CD14-positive monocyte (primary cell): ENCODE measurements at regions not wholly inside any gene's neighbourhood (a gene's known extent, or its start where the extent isn't known, plus 50 kb on each side); places are given as distances from the start of the nearest gene placed in this dataset.

Experiments used
- DNase-seq, 3 donors: peaks; one replicate each; pipeline ENCODE4 v3.0.0-alpha.2; 2011 to 2022
- H2AFZ ChIP-seq: 2 replicates; pipeline ENCODE4 v1.6.0; 2012; ENCODE audit warnings: mild to moderate bottlenecking, low read depth, low read length, inconsistent platforms; ENCODE audit not compliant: insufficient read depth, poor library complexity, severe bottlenecking
- H3K27ac ChIP-seq, 2 donors: 1 replicate in 1 of 2; 2 replicates in 1 of 2; pipeline ENCODE4 v1.5.1; 2012 to 2013; ENCODE audit warnings: low read length in 2 of 2, control low read depth in 1 of 2, inconsistent platforms in 1 of 2, low read depth in 1 of 2, mild to moderate bottlenecking in 1 of 2
- H3K27me3 ChIP-seq, 2 donors: one replicate each; pipeline versions ENCODE4 v1.6.0 to v1.6.1; 2011 to 2013; ENCODE audit warnings: low read length in 2 of 2; ENCODE audit not compliant: control insufficient read depth in 2 of 2, insufficient read depth in 2 of 2
- H3K36me3 ChIP-seq, 2 donors: replicated peaks in 1 of 2; 1 replicate in 1 of 2; 2 replicates in 1 of 2; pipeline versions ENCODE4 v1.5.1 to v1.6.1; 2012 to 2013; ENCODE audit warnings: low read length in 2 of 2, control low read depth in 1 of 2, inconsistent platforms in 1 of 2, mild to moderate bottlenecking in 1 of 2; ENCODE audit not compliant: insufficient read depth in 2 of 2, control insufficient read depth in 1 of 2
- H3K4me1 ChIP-seq, 2 donors: 1 replicate in 1 of 2; 2 replicates in 1 of 2; pipeline versions ENCODE4 v1.5.1 to v1.6.1; 2012 to 2013; ENCODE audit warnings: low read length in 2 of 2, control low read depth in 1 of 2, inconsistent platforms in 1 of 2, mild to moderate bottlenecking in 1 of 2, moderate library complexity in 1 of 2; ENCODE audit not compliant: insufficient read depth in 2 of 2, control insufficient read depth in 1 of 2
- H3K4me2 ChIP-seq: replicated peaks from 2 replicates; pipeline ENCODE3; 2012; ENCODE audit warnings: low read length, moderate library complexity, mild to moderate bottlenecking; ENCODE audit not compliant: poor library complexity, severe bottlenecking; ENCODE audit errors: extremely low read depth
- H3K4me3 ChIP-seq, 3 experiments: fragments of 200-600 bp in 1 of 3; sonication (generic) in 1 of 3; replicated peaks in 1 of 3; 1 replicate in 2 of 3; 2 replicates in 1 of 3; pipeline ENCODE4 v1.5.1; 2011 to 2013; ENCODE audit warnings: low read length in 3 of 3, mild to moderate bottlenecking in 3 of 3, control low read depth in 2 of 3, low read depth in 2 of 3, inconsistent platforms in 1 of 3, moderate library complexity in 1 of 3
- H3K79me2 ChIP-seq: 2 replicates; pipeline ENCODE4 v1.6.0; 2012; ENCODE audit warnings: mild to moderate bottlenecking, control low read depth, inconsistent platforms, low read length, moderate library complexity; ENCODE audit not compliant: insufficient read depth
- H3K9ac ChIP-seq: 2 replicates; pipeline ENCODE4 v1.6.0; 2017; ENCODE audit warnings: low read length, mild to moderate bottlenecking; ENCODE audit not compliant: insufficient read depth, poor library complexity, severe bottlenecking
- H3K9me3 ChIP-seq, 2 donors: replicated peaks in 1 of 2; 1 replicate in 1 of 2; 2 replicates in 1 of 2; pipeline versions ENCODE4 v1.5.1 to v1.6.1; 2012 to 2013; ENCODE audit warnings: low read length in 2 of 2, control low read depth in 1 of 2; ENCODE audit not compliant: control insufficient read depth in 1 of 2, insufficient read depth in 1 of 2
- H4K20me1 ChIP-seq: 2 replicates; pipeline ENCODE4 v1.6.0; 2012; ENCODE audit warnings: mild to moderate bottlenecking, low read length, control low read depth, moderate library complexity; ENCODE audit not compliant: insufficient read depth
- H3K27ac Mint-ChIP-seq, 7 donors: one replicate each; pipeline ENCODE4 v1.8.0; 2020; ENCODE audit warnings: mild to moderate bottlenecking in 7 of 7, mixed read lengths in 7 of 7, moderate library complexity in 6 of 7, inconsistent platforms in 2 of 7
- H3K27me3 Mint-ChIP-seq, 3 donors: one replicate each; pipeline ENCODE4 v1.8.0; 2021 to 2022; ENCODE audit warnings: low read depth in 3 of 3, mild to moderate bottlenecking in 3 of 3, mixed read lengths in 3 of 3, moderate library complexity in 3 of 3, inconsistent platforms in 1 of 3
- H3K36me3 Mint-ChIP-seq, 2 donors: one replicate each; pipeline ENCODE4 v1.8.0; 2020; ENCODE audit warnings: mixed read lengths in 2 of 2, inconsistent platforms in 1 of 2, mild to moderate bottlenecking in 1 of 2
- H3K4me1 Mint-ChIP-seq: one replicate; pipeline ENCODE4 v1.8.0; 2020; ENCODE audit warnings: mild to moderate bottlenecking, mixed read lengths
- H3K4me3 Mint-ChIP-seq, 2 donors: one replicate each; pipeline ENCODE4 v1.8.0; 2020; ENCODE audit warnings: mild to moderate bottlenecking in 2 of 2, mixed read lengths in 2 of 2, moderate library complexity in 1 of 2
- H3K9me3 Mint-ChIP-seq, 7 donors: one replicate each; pipeline ENCODE4 v1.8.0; 2020 to 2022; ENCODE audit warnings: mixed read lengths in 7 of 7, mild to moderate bottlenecking in 6 of 7, moderate library complexity in 6 of 7, inconsistent platforms in 2 of 7
- WGBS: methylation state at CpG from one replicate; pipeline ENCODE4 v1.1.5; 2013; ENCODE audit warnings: missing lambda C conversion rate; ENCODE audit not compliant: insufficient coverage; 5-methylcytosine and 5-hydroxymethylcytosine counted together
- intact Hi-C, 2 donors: fragments of 100-400 bp; cut with micrococcal nuclease; formaldehyde crosslinking; loops; one replicate each; pipeline versions ENCODE4 v1.15.0 to v1.15.1; 2023
- TF ChIP-seq, protein P1 (sequence below): fragments of 200-600 bp; IDR thresholded peaks from one replicate; pipeline ENCODE4 v1.8.0; 2022; ENCODE audit warnings: antibody characterized with exemption, mild to moderate bottlenecking

- Histone ChIP-seq H3K4me2 (no peak overlapping the region), H3K79me2 (no peaks in the 10 kb centered on the region), H2AFZ (no peak overlapping the region), H3K27ac (no peak overlapping the region), H3K4me1 (no peaks in the 10 kb centered on the region), H3K36me3 (no peaks in the 10 kb centered on the region), H3K9ac (no peak overlapping the region), H4K20me1 (no peaks in the 10 kb centered on the region), H3K9me3 (no peaks in the 10 kb centered on the region), H3K27me3 (no peaks in the 10 kb centered on the region), H3K4me3 (no peak overlapping the region)
- H3K9me3 Mint-ChIP-seq = peaks cover 0 to 2% (median 0%) of the 10 kb centered on the region in 7 donors
- TF ChIP-seq, protein P1, sequence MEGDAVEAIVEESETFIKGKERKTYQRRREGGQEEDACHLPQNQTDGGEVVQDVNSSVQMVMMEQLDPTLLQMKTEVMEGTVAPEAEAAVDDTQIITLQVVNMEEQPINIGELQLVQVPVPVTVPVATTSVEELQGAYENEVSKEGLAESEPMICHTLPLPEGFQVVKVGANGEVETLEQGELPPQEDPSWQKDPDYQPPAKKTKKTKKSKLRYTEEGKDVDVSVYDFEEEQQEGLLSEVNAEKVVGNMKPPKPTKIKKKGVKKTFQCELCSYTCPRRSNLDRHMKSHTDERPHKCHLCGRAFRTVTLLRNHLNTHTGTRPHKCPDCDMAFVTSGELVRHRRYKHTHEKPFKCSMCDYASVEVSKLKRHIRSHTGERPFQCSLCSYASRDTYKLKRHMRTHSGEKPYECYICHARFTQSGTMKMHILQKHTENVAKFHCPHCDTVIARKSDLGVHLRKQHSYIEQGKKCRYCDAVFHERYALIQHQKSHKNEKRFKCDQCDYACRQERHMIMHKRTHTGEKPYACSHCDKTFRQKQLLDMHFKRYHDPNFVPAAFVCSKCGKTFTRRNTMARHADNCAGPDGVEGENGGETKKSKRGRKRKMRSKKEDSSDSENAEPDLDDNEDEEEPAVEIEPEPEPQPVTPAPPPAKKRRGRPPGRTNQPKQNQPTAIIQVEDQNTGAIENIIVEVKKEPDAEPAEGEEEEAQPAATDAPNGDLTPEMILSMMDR = no peak
- H3K4me3 Mint-ChIP-seq = no peak overlapping the region
- H3K4me1 Mint-ChIP-seq = no peaks in the 10 kb centered on the region
- no peaks in the 10 kb centered on the region for H3K27me3 Mint-ChIP-seq
- intact Hi-C loops = no loop called here
- 40% methylated on average over 1 of the region's 2 CpGs for WGBS
- H3K27ac Mint-ChIP-seq = no peak overlapping the region
- no peak for DNase-seq
- H3K36me3 Mint-ChIP-seq = no peaks in the 10 kb centered on the region
Observed at GRCh38 chr10:57707300-57707658, 560.4 kb downstream of the IPMK start.

GRCh38 chr10:57706576-57707299 is 561.0 kb downstream of the IPMK start:
- DNase-seq = no peak
- Histone ChIP-seq H3K9ac (no peak overlapping the region), H3K79me2 (no peaks in the 10 kb centered on the region), H3K36me3 (no peaks in the 10 kb centered on the region), H3K9me3 (no peaks in the 10 kb centered on the region), H3K27ac (no peak overlapping the region), H3K4me3 (no peak overlapping the region), H2AFZ (no peak overlapping the region), H3K4me2 (no peak overlapping the region), H3K27me3 (no peaks in the 10 kb centered on the region), H3K4me1 (no peaks in the 10 kb centered on the region), H4K20me1 (no peaks in the 10 kb centered on the region)
- no CpG with 5 or more reads among the region's 5 CpGs for WGBS
- Mint-ChIP-seq H3K27ac (no peak overlapping the region), H3K4me3 (no peak overlapping the region), H3K36me3 (no peaks in the 10 kb centered on the region), H3K27me3 (no peaks in the 10 kb centered on the region), H3K9me3 (peaks cover 0 to 2% (median 0%) of the 10 kb centered on the region in 7 donors), H3K4me1 (no peaks in the 10 kb centered on the region)
- TF ChIP-seq, protein P1 = no peak
- intact Hi-C loops = no loop called here
